IMR-90 (cell line): ENCODE measurements at regions not wholly inside any gene's neighbourhood (a gene's known extent, or its start where the extent isn't known, plus 50 kb on each side); places are given as distances from the start of the nearest gene placed in this dataset.

ENCODE experiments used
- ATAC-seq: fragments of 200-7000 bp; cut with Tn5 transposase; 2 replicates; pipeline ENCODE4 v1.9.1; 2020; ENCODE audit warnings: low read depth, mild to moderate bottlenecking, moderate library complexity
- BruUV-seq: library from RNA; stranded (reverse); fragments of 400-500 nt; replicated peaks from 2 replicates; lab custom pipeline; 2021; lab: Mats Ljungman, UMichigan
- CTCF ChIA-PET: fragments of 300-600 bp; formaldehyde crosslinking; extraction: SDS; loops from one replicate; lab custom pipeline; 2021; ENCODE audit warnings: antibody characterized with exemption; lab: Yijun Ruan, JAX
- POLR2A ChIA-PET: fragments of 300-600 bp; sonication (Branson Sonifier 250); formaldehyde crosslinking; loops from one replicate; lab custom pipeline; 2022; ENCODE audit warnings: antibody characterized with exemption; ENCODE audit not compliant: unreplicated experiment; lab: Charles Lee
- DNase-seq: peaks from one replicate; pipeline ENCODE4 v3.0.0; 2013
- H2AFZ ChIP-seq: replicated peaks from 2 replicates; pipeline ENCODE3; 2013; ENCODE audit warnings: low read length, mild to moderate bottlenecking; ENCODE audit not compliant: poor library complexity
- H2AK5ac ChIP-seq: 2 replicates; pipeline ENCODE4 v1.6.1; 2013; ENCODE audit warnings: low read depth, low read length, inconsistent platforms
- H2AK9ac ChIP-seq: replicated peaks from 2 replicates; pipeline ENCODE3; 2013; ENCODE audit warnings: mild to moderate bottlenecking, low read depth, low read length, moderate library complexity; ENCODE audit not compliant: poor library complexity
- H2BK120ac ChIP-seq: 2 replicates; pipeline ENCODE4 v1.6.1; 2013; ENCODE audit warnings: low read depth, low read length, inconsistent platforms
- H2BK15ac ChIP-seq: 3 replicates; pipeline ENCODE4 v1.6.1; 2013; ENCODE audit warnings: low read depth, low read length, inconsistent platforms
- H2BK20ac ChIP-seq: 2 replicates; pipeline ENCODE4 v1.6.1; 2013; ENCODE audit warnings: low read depth, mild to moderate bottlenecking, inconsistent platforms, low read length, moderate library complexity
- H2BK5ac ChIP-seq: 2 replicates; pipeline ENCODE4 v1.6.1; 2013; ENCODE audit warnings: mild to moderate bottlenecking, low read depth, low read length, inconsistent platforms; ENCODE audit not compliant: poor library complexity, severe bottlenecking
- H3K14ac ChIP-seq: replicated peaks from 2 replicates; pipeline ENCODE4 v1.6.1; 2013; ENCODE audit warnings: low read depth, low read length, inconsistent platforms
- H3K18ac ChIP-seq: 2 replicates; pipeline ENCODE4 v1.6.1; 2013; ENCODE audit warnings: low read depth, low read length, control low read depth
- H3K23ac ChIP-seq: 2 replicates; pipeline ENCODE4 v1.6.1; 2013; ENCODE audit warnings: low read depth, low read length, inconsistent platforms
- H3K27ac ChIP-seq: 2 replicates; pipeline ENCODE4 v1.5.1; 2013; ENCODE audit warnings: mild to moderate bottlenecking, control low read depth, low read length; ENCODE audit not compliant: insufficient read depth
- H3K27me3 ChIP-seq: 2 replicates; pipeline ENCODE4 v1.6.1; 2013; ENCODE audit warnings: low read length; ENCODE audit not compliant: control insufficient read depth, insufficient read depth
- H3K36me3 ChIP-seq: 2 replicates; pipeline ENCODE4 v1.6.1; 2013; ENCODE audit warnings: low read length, mixed read lengths; ENCODE audit not compliant: control insufficient read depth, insufficient read depth
- H3K4ac ChIP-seq: 2 replicates; pipeline ENCODE4 v1.6.1; 2013; ENCODE audit warnings: low read depth, low read length, inconsistent platforms
- H3K4me1 ChIP-seq: 2 replicates; pipeline ENCODE4 v1.6.1; 2013; ENCODE audit warnings: low read length, mixed read lengths; ENCODE audit not compliant: control insufficient read depth, insufficient read depth
- H3K4me2 ChIP-seq: 2 replicates; pipeline ENCODE4 v1.6.1; 2013; ENCODE audit warnings: low read depth, mild to moderate bottlenecking, control low read depth, low read length, moderate library complexity
- H3K4me3 ChIP-seq: 2 replicates; pipeline ENCODE4 v1.5.1; 2013; ENCODE audit warnings: low read depth, mild to moderate bottlenecking, control low read depth, low read length, moderate library complexity; ENCODE audit not compliant: insufficient read depth
- H3K56ac ChIP-seq: 2 replicates; pipeline ENCODE4 v1.6.1; 2013; ENCODE audit warnings: low read length, inconsistent platforms; ENCODE audit not compliant: insufficient read depth; ENCODE audit errors: extremely low read depth
- H3K79me1 ChIP-seq, 2 experiments: 2 replicates each; pipeline ENCODE4 v1.6.1; 2013; ENCODE audit warnings: low read length in 2 of 2, inconsistent platforms in 1 of 2, low read depth in 1 of 2
- H3K9ac ChIP-seq: 2 replicates; pipeline ENCODE4 v1.6.1; 2013; ENCODE audit warnings: low read depth, low read length, control low read depth
- H3K9me1 ChIP-seq: 2 replicates; pipeline ENCODE4 v1.6.1; 2013; ENCODE audit warnings: low read length, inconsistent platforms; ENCODE audit not compliant: insufficient read depth
- H3K9me3 ChIP-seq: 2 replicates; pipeline ENCODE4 v1.6.1; 2013; ENCODE audit warnings: low read length; ENCODE audit not compliant: control insufficient read depth, insufficient read depth
- H4K20me1 ChIP-seq: 2 replicates; pipeline ENCODE4 v1.6.1; 2013; ENCODE audit warnings: low read length, inconsistent platforms; ENCODE audit not compliant: insufficient read depth
- H4K5ac ChIP-seq: 2 replicates; pipeline ENCODE4 v1.6.1; 2013; ENCODE audit warnings: mild to moderate bottlenecking, low read depth, low read length, control low read depth
- H4K8ac ChIP-seq, 2 experiments: 2 replicates each; pipeline ENCODE4 v1.6.1; 2013; ENCODE audit warnings: low read depth in 2 of 2, low read length in 2 of 2, control low read depth in 1 of 2, inconsistent platforms in 1 of 2
- H4K91ac ChIP-seq: 2 replicates; pipeline ENCODE4 v1.6.1; 2013; ENCODE audit warnings: low read depth, low read length, inconsistent platforms; ENCODE audit not compliant: insufficient read depth
- CTCF ChIP-seq: conservative IDR thresholded peaks from 2 replicates; pipeline ENCODE4 v1.5.1; 2012; ENCODE audit warnings: mild to moderate bottlenecking, low read depth, low read length, improper control_type of control experiment
- FOS ChIP-seq: fragments of 150-350 bp; IDR thresholded peaks from 2 replicates; pipeline ENCODE4 v1.6.1; 2016; ENCODE audit warnings: low read depth, low read length
- MAFK ChIP-seq: IDR thresholded peaks from 2 replicates; pipeline ENCODE4 v1.6.1; 2012; ENCODE audit warnings: low read depth, low read length, improper control_type of control experiment
- MAZ ChIP-seq: IDR thresholded peaks from 2 replicates; pipeline ENCODE4 v1.6.1; 2012; ENCODE audit warnings: low read depth, mild to moderate bottlenecking, low read length, improper control_type of control experiment, moderate library complexity, borderline replicate concordance
- NFE2L2 ChIP-seq: fragments of 150-350 bp; IDR thresholded peaks from 2 replicates; pipeline ENCODE4 v1.6.1; 2016; ENCODE audit warnings: low read depth, mild to moderate bottlenecking, low read length
- SMC3 ChIP-seq: fragments of 150-350 bp; IDR thresholded peaks from 2 replicates; pipeline ENCODE4 v1.6.1; 2016; ENCODE audit warnings: low read depth, mild to moderate bottlenecking, antibody characterized with exemption, low read length, moderate library complexity
- USF2 ChIP-seq: fragments of 150-350 bp; IDR thresholded peaks from 2 replicates; pipeline ENCODE4 v1.6.1; 2017; ENCODE audit warnings: mild to moderate bottlenecking, antibody characterized with exemption, low read length, low read depth
- WGBS, 2 experiments: methylation state at CpG; one replicate each; pipeline versions ENCODE4 v1.1.5 to v1.1.7; 2013; ENCODE audit warnings: missing lambda C conversion rate in 2 of 2; ENCODE audit not compliant: insufficient read length in 1 of 2; ENCODE audit errors: extremely low coverage in 2 of 2; 5-methylcytosine and 5-hydroxymethylcytosine counted together
- dilution Hi-C: fragments of 300-500 bp; cut with HindIII; formaldehyde crosslinking; loops from one replicate; pipeline ENCODE4 v1.14.3; 2018; ENCODE audit warnings: low sequenced_read_pairs; ENCODE audit not compliant: unreplicated experiment
- in situ Hi-C: fragments of 300-500 bp; cut with MboI; formaldehyde crosslinking; loops from 3 replicates; pipeline ENCODE4 v1.14.3; 2019; ENCODE audit warnings: low sequenced_read_pairs, inconsistent platforms, mixed read lengths
- intact Hi-C: fragments of 100-400 bp; cut with micrococcal nuclease; formaldehyde crosslinking; loops from 2 replicates; pipeline ENCODE4 v1.10.0; 2022

- H3K9ac ChIP-seq, result no peak overlapping the region
- H2AFZ ChIP-seq, result no peak overlapping the region
- DNase-seq (no peak), ATAC-seq (no peak)
- in situ Hi-C loops, result no loop called here
- dilution Hi-C loops, result no loop called here
- H3K4me3 ChIP-seq, result no peak overlapping the region
- H3K4me2 ChIP-seq, result no peak overlapping the region
- H2BK120ac ChIP-seq, result no peak overlapping the region
- H2BK20ac ChIP-seq, result no peak overlapping the region
- TF ChIP-seq NFE2L2, result no peak
- TF ChIP-seq USF2, result no peak
- no peak for TF ChIP-seq CTCF
- no peak for TF ChIP-seq MAZ
- TF ChIP-seq FOS, result no peak
- no peak for TF ChIP-seq SMC3
- TF ChIP-seq MAFK, result no peak
- ChIA-PET POLR2A (no interaction called here), CTCF (no interaction called here)
- no peaks in the 10 kb centered on the region for H3K9me1 ChIP-seq
- no peak overlapping the region for H3K4ac ChIP-seq
- no peak overlapping the region for H4K91ac ChIP-seq
- H2AK9ac ChIP-seq, result no peak overlapping the region
- no peak overlapping the region for H2BK5ac ChIP-seq
- no peak overlapping the region for H4K8ac ChIP-seq
- intact Hi-C loops, result no loop called here
- no peak overlapping the region for H2BK15ac ChIP-seq
- peaks cover 5% of the 10 kb centered on the region; the same call in 1 of the 2 replicates for H3K9me3 ChIP-seq
- H3K27ac ChIP-seq, result no peak overlapping the region
- H3K23ac ChIP-seq, result no peak overlapping the region
- WGBS, 2 experiments, result no CpG with 5 or more reads among the region's 4 CpGs
- no TSS peak for BruUV-seq
- no peaks in the 10 kb centered on the region for H3K27me3 ChIP-seq
- no peaks in the 10 kb centered on the region for H3K36me3 ChIP-seq
- no peak overlapping the region for H3K18ac ChIP-seq
- H3K14ac ChIP-seq, result no peak overlapping the region
- H4K20me1 ChIP-seq, result no peaks in the 10 kb centered on the region
- H4K5ac ChIP-seq, result no peak overlapping the region
- no peaks in the 10 kb centered on the region for H3K4me1 ChIP-seq
- no peak overlapping the region for H2AK5ac ChIP-seq
- H3K56ac ChIP-seq, result no peak overlapping the region
- H3K79me1 ChIP-seq, result no peaks in the 10 kb centered on the region
Measured at GRCh38 chr2:81050580-81051095, 746.1 kb upstream of the LRRTM1 start.
